IMR-90 (cell line): ENCODE measurements at regions not wholly inside any gene's neighbourhood (a gene's known extent, or its start where the extent isn't known, plus 50 kb on each side); places are given as distances from the start of the nearest gene placed in this dataset.

ENCODE experiments used
- ATAC-seq: fragments of 200-7000 bp; cut with Tn5 transposase; 2 replicates; pipeline ENCODE4 v1.9.1; 2020; ENCODE audit warnings: low read depth, mild to moderate bottlenecking, moderate library complexity
- BruUV-seq: library from RNA; stranded (reverse); fragments of 400-500 nt; replicated peaks from 2 replicates; lab custom pipeline; 2021; lab: Mats Ljungman, UMichigan
- CTCF ChIA-PET: fragments of 300-600 bp; formaldehyde crosslinking; extraction: SDS; loops from one replicate; lab custom pipeline; 2021; ENCODE audit warnings: antibody characterized with exemption; lab: Yijun Ruan, JAX
- POLR2A ChIA-PET: fragments of 300-600 bp; sonication (Branson Sonifier 250); formaldehyde crosslinking; loops from one replicate; lab custom pipeline; 2022; ENCODE audit warnings: antibody characterized with exemption; ENCODE audit not compliant: unreplicated experiment; lab: Charles Lee
- DNase-seq: peaks from one replicate; pipeline ENCODE4 v3.0.0; 2013
- H2AFZ ChIP-seq: replicated peaks from 2 replicates; pipeline ENCODE3; 2013; ENCODE audit warnings: low read length, mild to moderate bottlenecking; ENCODE audit not compliant: poor library complexity
- H2AK5ac ChIP-seq: 2 replicates; pipeline ENCODE4 v1.6.1; 2013; ENCODE audit warnings: low read depth, low read length, inconsistent platforms
- H2AK9ac ChIP-seq: replicated peaks from 2 replicates; pipeline ENCODE3; 2013; ENCODE audit warnings: mild to moderate bottlenecking, low read depth, low read length, moderate library complexity; ENCODE audit not compliant: poor library complexity
- H2BK120ac ChIP-seq: 2 replicates; pipeline ENCODE4 v1.6.1; 2013; ENCODE audit warnings: low read depth, low read length, inconsistent platforms
- H2BK15ac ChIP-seq: 3 replicates; pipeline ENCODE4 v1.6.1; 2013; ENCODE audit warnings: low read depth, low read length, inconsistent platforms
- H2BK20ac ChIP-seq: 2 replicates; pipeline ENCODE4 v1.6.1; 2013; ENCODE audit warnings: low read depth, mild to moderate bottlenecking, inconsistent platforms, low read length, moderate library complexity
- H2BK5ac ChIP-seq: 2 replicates; pipeline ENCODE4 v1.6.1; 2013; ENCODE audit warnings: mild to moderate bottlenecking, low read depth, low read length, inconsistent platforms; ENCODE audit not compliant: poor library complexity, severe bottlenecking
- H3K14ac ChIP-seq: replicated peaks from 2 replicates; pipeline ENCODE4 v1.6.1; 2013; ENCODE audit warnings: low read depth, low read length, inconsistent platforms
- H3K18ac ChIP-seq: 2 replicates; pipeline ENCODE4 v1.6.1; 2013; ENCODE audit warnings: low read depth, low read length, control low read depth
- H3K23ac ChIP-seq: 2 replicates; pipeline ENCODE4 v1.6.1; 2013; ENCODE audit warnings: low read depth, low read length, inconsistent platforms
- H3K27ac ChIP-seq: 2 replicates; pipeline ENCODE4 v1.5.1; 2013; ENCODE audit warnings: mild to moderate bottlenecking, control low read depth, low read length; ENCODE audit not compliant: insufficient read depth
- H3K27me3 ChIP-seq: 2 replicates; pipeline ENCODE4 v1.6.1; 2013; ENCODE audit warnings: low read length; ENCODE audit not compliant: control insufficient read depth, insufficient read depth
- H3K36me3 ChIP-seq: 2 replicates; pipeline ENCODE4 v1.6.1; 2013; ENCODE audit warnings: low read length, mixed read lengths; ENCODE audit not compliant: control insufficient read depth, insufficient read depth
- H3K4ac ChIP-seq: 2 replicates; pipeline ENCODE4 v1.6.1; 2013; ENCODE audit warnings: low read depth, low read length, inconsistent platforms
- H3K4me1 ChIP-seq: 2 replicates; pipeline ENCODE4 v1.6.1; 2013; ENCODE audit warnings: low read length, mixed read lengths; ENCODE audit not compliant: control insufficient read depth, insufficient read depth
- H3K4me2 ChIP-seq: 2 replicates; pipeline ENCODE4 v1.6.1; 2013; ENCODE audit warnings: low read depth, mild to moderate bottlenecking, control low read depth, low read length, moderate library complexity
- H3K4me3 ChIP-seq: 2 replicates; pipeline ENCODE4 v1.5.1; 2013; ENCODE audit warnings: low read depth, mild to moderate bottlenecking, control low read depth, low read length, moderate library complexity; ENCODE audit not compliant: insufficient read depth
- H3K56ac ChIP-seq: 2 replicates; pipeline ENCODE4 v1.6.1; 2013; ENCODE audit warnings: low read length, inconsistent platforms; ENCODE audit not compliant: insufficient read depth; ENCODE audit errors: extremely low read depth
- H3K79me1 ChIP-seq, 2 experiments: 2 replicates each; pipeline ENCODE4 v1.6.1; 2013; ENCODE audit warnings: low read length in 2 of 2, inconsistent platforms in 1 of 2, low read depth in 1 of 2
- H3K9ac ChIP-seq: 2 replicates; pipeline ENCODE4 v1.6.1; 2013; ENCODE audit warnings: low read depth, low read length, control low read depth
- H3K9me1 ChIP-seq: 2 replicates; pipeline ENCODE4 v1.6.1; 2013; ENCODE audit warnings: low read length, inconsistent platforms; ENCODE audit not compliant: insufficient read depth
- H3K9me3 ChIP-seq: 2 replicates; pipeline ENCODE4 v1.6.1; 2013; ENCODE audit warnings: low read length; ENCODE audit not compliant: control insufficient read depth, insufficient read depth
- H4K20me1 ChIP-seq: 2 replicates; pipeline ENCODE4 v1.6.1; 2013; ENCODE audit warnings: low read length, inconsistent platforms; ENCODE audit not compliant: insufficient read depth
- H4K5ac ChIP-seq: 2 replicates; pipeline ENCODE4 v1.6.1; 2013; ENCODE audit warnings: mild to moderate bottlenecking, low read depth, low read length, control low read depth
- H4K8ac ChIP-seq, 2 experiments: 2 replicates each; pipeline ENCODE4 v1.6.1; 2013; ENCODE audit warnings: low read depth in 2 of 2, low read length in 2 of 2, control low read depth in 1 of 2, inconsistent platforms in 1 of 2
- H4K91ac ChIP-seq: 2 replicates; pipeline ENCODE4 v1.6.1; 2013; ENCODE audit warnings: low read depth, low read length, inconsistent platforms; ENCODE audit not compliant: insufficient read depth
- CHD1 ChIP-seq: IDR thresholded peaks from 2 replicates; pipeline ENCODE4 v1.6.1; 2012; ENCODE audit warnings: low read depth, low read length, improper control_type of control experiment
- FOS ChIP-seq: fragments of 150-350 bp; IDR thresholded peaks from 2 replicates; pipeline ENCODE4 v1.6.1; 2016; ENCODE audit warnings: low read depth, low read length
- MAFK ChIP-seq: IDR thresholded peaks from 2 replicates; pipeline ENCODE4 v1.6.1; 2012; ENCODE audit warnings: low read depth, low read length, improper control_type of control experiment
- MAZ ChIP-seq: IDR thresholded peaks from 2 replicates; pipeline ENCODE4 v1.6.1; 2012; ENCODE audit warnings: low read depth, mild to moderate bottlenecking, low read length, improper control_type of control experiment, moderate library complexity, borderline replicate concordance
- MXI1 ChIP-seq: IDR thresholded peaks from 2 replicates; pipeline ENCODE4 v1.6.1; 2012; ENCODE audit warnings: low read depth, mild to moderate bottlenecking, low read length, moderate library complexity, borderline replicate concordance
- NFE2L2 ChIP-seq: fragments of 150-350 bp; IDR thresholded peaks from 2 replicates; pipeline ENCODE4 v1.6.1; 2016; ENCODE audit warnings: low read depth, mild to moderate bottlenecking, low read length
- RAD21 ChIP-seq: IDR thresholded peaks from 2 replicates; pipeline ENCODE4 v1.6.1; 2012; ENCODE audit warnings: low read length, improper control_type of control experiment
- RCOR1 ChIP-seq: IDR thresholded peaks from 2 replicates; pipeline ENCODE4 v1.6.1; 2012; ENCODE audit warnings: mild to moderate bottlenecking, low read length, improper control_type of control experiment; ENCODE audit not compliant: insufficient replicate concordance
- SMC3 ChIP-seq: fragments of 150-350 bp; IDR thresholded peaks from 2 replicates; pipeline ENCODE4 v1.6.1; 2016; ENCODE audit warnings: low read depth, mild to moderate bottlenecking, antibody characterized with exemption, low read length, moderate library complexity
- WGBS, 2 experiments: methylation state at CpG; one replicate each; pipeline versions ENCODE4 v1.1.5 to v1.1.7; 2013; ENCODE audit warnings: missing lambda C conversion rate in 2 of 2; ENCODE audit not compliant: insufficient read length in 1 of 2; ENCODE audit errors: extremely low coverage in 2 of 2; 5-methylcytosine and 5-hydroxymethylcytosine counted together
- dilution Hi-C: fragments of 300-500 bp; cut with HindIII; formaldehyde crosslinking; loops from one replicate; pipeline ENCODE4 v1.14.3; 2018; ENCODE audit warnings: low sequenced_read_pairs; ENCODE audit not compliant: unreplicated experiment
- in situ Hi-C: fragments of 300-500 bp; cut with MboI; formaldehyde crosslinking; loops from 3 replicates; pipeline ENCODE4 v1.14.3; 2019; ENCODE audit warnings: low sequenced_read_pairs, inconsistent platforms, mixed read lengths
- intact Hi-C: fragments of 100-400 bp; cut with micrococcal nuclease; formaldehyde crosslinking; loops from 2 replicates; pipeline ENCODE4 v1.10.0; 2022
- TF ChIP-seq, protein P1 (sequence below): conservative IDR thresholded peaks from 2 replicates; pipeline ENCODE4 v1.5.1; 2012; ENCODE audit warnings: mild to moderate bottlenecking, low read depth, low read length, improper control_type of control experiment
- TF ChIP-seq, protein P2 (sequence below): fragments of 150-350 bp; IDR thresholded peaks from 2 replicates; pipeline ENCODE4 v1.6.1; 2017; ENCODE audit warnings: mild to moderate bottlenecking, antibody characterized with exemption, low read length, low read depth

DNA sequence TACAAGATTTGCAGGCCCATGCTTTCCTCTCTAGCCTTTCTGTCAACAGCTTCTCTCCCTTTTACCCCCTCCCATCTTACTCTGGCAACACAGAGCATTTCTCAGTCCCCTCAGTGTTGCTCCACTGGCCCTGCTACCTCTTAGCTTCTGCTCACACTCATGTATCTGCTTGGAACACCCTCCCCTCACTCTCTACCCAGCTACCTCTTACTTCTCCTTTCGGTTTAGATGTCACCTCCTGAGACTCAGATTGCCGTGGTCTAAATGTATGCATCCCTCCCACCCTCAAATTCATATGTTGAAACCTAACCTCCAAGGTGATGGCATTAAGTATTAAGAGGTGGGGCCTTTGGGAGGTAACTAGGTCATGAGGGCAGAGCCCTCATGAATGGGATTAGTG is 80.1 kb downstream of the FOXD2 start:
- H3K9ac ChIP-seq: no peak overlapping the region
- no peak overlapping the region for H3K23ac ChIP-seq
- POLR2A ChIA-PET: no interaction called here
- H3K36me3 ChIP-seq: no peaks in the 10 kb centered on the region
- no peak overlapping the region for H3K56ac ChIP-seq
- in situ Hi-C loops (no loop called here), intact Hi-C loops (no loop called here), dilution Hi-C loops (no loop called here)
- H3K4me3 ChIP-seq: no peak overlapping the region
- no peak overlapping the region for H4K91ac ChIP-seq
- no peaks in the 10 kb centered on the region for H3K9me3 ChIP-seq
- no peaks in the 10 kb centered on the region for H3K4me1 ChIP-seq
- H2BK120ac ChIP-seq: no peak overlapping the region
- no peak overlapping the region for H3K27ac ChIP-seq
- H4K20me1 ChIP-seq: no peaks in the 10 kb centered on the region
- no peak overlapping the region for H2AFZ ChIP-seq
- peaks cover 2% of the 10 kb centered on the region; the same call in 1 of the 2 replicates for H3K27me3 ChIP-seq
- no peak overlapping the region for H3K4me2 ChIP-seq
- no peak overlapping the region for H2AK5ac ChIP-seq
- H3K14ac ChIP-seq: no peak overlapping the region
- TF ChIP-seq FOS: no peak
- no peak for TF ChIP-seq MAZ
- TF ChIP-seq RCOR1: no peak
- TF ChIP-seq MXI1: no peak
- no peak for TF ChIP-seq MAFK
- no peak for TF ChIP-seq RAD21
- TF ChIP-seq SMC3: no peak
- TF ChIP-seq, protein P1, sequence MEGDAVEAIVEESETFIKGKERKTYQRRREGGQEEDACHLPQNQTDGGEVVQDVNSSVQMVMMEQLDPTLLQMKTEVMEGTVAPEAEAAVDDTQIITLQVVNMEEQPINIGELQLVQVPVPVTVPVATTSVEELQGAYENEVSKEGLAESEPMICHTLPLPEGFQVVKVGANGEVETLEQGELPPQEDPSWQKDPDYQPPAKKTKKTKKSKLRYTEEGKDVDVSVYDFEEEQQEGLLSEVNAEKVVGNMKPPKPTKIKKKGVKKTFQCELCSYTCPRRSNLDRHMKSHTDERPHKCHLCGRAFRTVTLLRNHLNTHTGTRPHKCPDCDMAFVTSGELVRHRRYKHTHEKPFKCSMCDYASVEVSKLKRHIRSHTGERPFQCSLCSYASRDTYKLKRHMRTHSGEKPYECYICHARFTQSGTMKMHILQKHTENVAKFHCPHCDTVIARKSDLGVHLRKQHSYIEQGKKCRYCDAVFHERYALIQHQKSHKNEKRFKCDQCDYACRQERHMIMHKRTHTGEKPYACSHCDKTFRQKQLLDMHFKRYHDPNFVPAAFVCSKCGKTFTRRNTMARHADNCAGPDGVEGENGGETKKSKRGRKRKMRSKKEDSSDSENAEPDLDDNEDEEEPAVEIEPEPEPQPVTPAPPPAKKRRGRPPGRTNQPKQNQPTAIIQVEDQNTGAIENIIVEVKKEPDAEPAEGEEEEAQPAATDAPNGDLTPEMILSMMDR: no peak
- TF ChIP-seq CHD1: no peak
- TF ChIP-seq, protein P2, sequence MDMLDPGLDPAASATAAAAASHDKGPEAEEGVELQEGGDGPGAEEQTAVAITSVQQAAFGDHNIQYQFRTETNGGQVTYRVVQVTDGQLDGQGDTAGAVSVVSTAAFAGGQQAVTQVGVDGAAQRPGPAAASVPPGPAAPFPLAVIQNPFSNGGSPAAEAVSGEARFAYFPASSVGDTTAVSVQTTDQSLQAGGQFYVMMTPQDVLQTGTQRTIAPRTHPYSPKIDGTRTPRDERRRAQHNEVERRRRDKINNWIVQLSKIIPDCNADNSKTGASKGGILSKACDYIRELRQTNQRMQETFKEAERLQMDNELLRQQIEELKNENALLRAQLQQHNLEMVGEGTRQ: no peak
- no peak for TF ChIP-seq NFE2L2
- no peak overlapping the region for H2AK9ac ChIP-seq
- no peak overlapping the region for H3K4ac ChIP-seq
- H3K79me1 ChIP-seq: no peaks in the 10 kb centered on the region
- CTCF ChIA-PET: no interaction called here
- no TSS peak for BruUV-seq
- no peaks in the 10 kb centered on the region for H3K9me1 ChIP-seq
- H3K18ac ChIP-seq: no peak overlapping the region
- no CpG with 5 or more reads among the region's 2 CpGs for WGBS, 2 experiments
- H2BK5ac ChIP-seq: no peak overlapping the region
- ATAC-seq (no peak), DNase-seq (no peak)
- H2BK20ac ChIP-seq: no peak overlapping the region
- H4K5ac ChIP-seq: no peak overlapping the region
- no peak overlapping the region for H2BK15ac ChIP-seq
- no peak overlapping the region for H4K8ac ChIP-seq
